Esophagus muscularis mucosa (tissue), 4 donors: ENCODE measurements at regions not wholly inside any gene's neighbourhood (a gene's known extent, or its start where the extent isn't known, plus 50 kb on each side); places are given as distances from the start of the nearest gene placed in this dataset.

Source experiments
- DNase-seq: peaks from one replicate; pipeline ENCODE4 v3.0.0-alpha.2; 2017; ENCODE audit errors: extremely low spot score
- H3K27ac ChIP-seq, 4 donors: fragments of 200-600 bp; sonication (generic); replicated peaks in 1 of 4; 1 replicate in 3 of 4; 2 replicates in 1 of 4; pipeline ENCODE4 v1.5.1; 2016 to 2019; ENCODE audit warnings: mild to moderate bottlenecking in 1 of 4
- H3K27me3 ChIP-seq, 4 donors: fragments of 200-600 bp; sonication (generic); one replicate each; pipeline versions ENCODE4 v1.5.1 to v1.6.0; 2016 to 2019
- H3K36me3 ChIP-seq, 4 donors: fragments of 200-600 bp; sonication (generic); one replicate each; pipeline ENCODE4 v1.5.1; 2016 to 2019
- H3K4me1 ChIP-seq, 4 donors: fragments of 200-600 bp; sonication (generic); one replicate each; pipeline ENCODE4 v1.5.1; 2016 to 2019
- H3K4me3 ChIP-seq, 4 donors: fragments of 200-600 bp; sonication (generic); 1 replicate in 2 of 4; 2 replicates in 2 of 4; pipeline ENCODE4 v1.5.1; 2016 to 2019; ENCODE audit warnings: mild to moderate bottlenecking in 4 of 4, moderate library complexity in 1 of 4
- H3K9me3 ChIP-seq, 4 donors: fragments of 200-600 bp; sonication (generic); 1 replicate in 3 of 4; 2 replicates in 1 of 4; pipeline ENCODE4 v1.5.1; 2016 to 2019
- CTCF ChIP-seq, 3 experiments: fragments of 200-600 bp in 2 of 3; fragments of 450-650 bp in 1 of 3; sonication (generic) in 2 of 3; IDR thresholded peaks; one replicate each; pipeline ENCODE4 v1.5.1; 2017 to 2019; ENCODE audit warnings: antibody characterized with exemption in 3 of 3, mild to moderate bottlenecking in 2 of 3, moderate library complexity in 1 of 3
- EP300 ChIP-seq: sonication (generic); formaldehyde crosslinking; IDR thresholded peaks from one replicate; pipeline ENCODE4 v1.6.1; 2017; ENCODE audit warnings: antibody characterized with exemption
- POLR2A ChIP-seq: fragments of 450-650 bp; IDR thresholded peaks from one replicate; pipeline ENCODE4 v1.6.1; 2017; ENCODE audit warnings: antibody characterized with exemption, moderate library complexity, mild to moderate bottlenecking, low read depth
- POLR2AphosphoS5 ChIP-seq, 2 donors: sonication (generic); formaldehyde crosslinking; IDR thresholded peaks; one replicate each; pipeline ENCODE4 v1.6.1; 2017; ENCODE audit warnings: antibody characterized with exemption in 2 of 2
- WGBS: methylation state at CpG from one replicate; pipeline ENCODE4 v1.1.5; 2018; 5-methylcytosine and 5-hydroxymethylcytosine counted together
- intact Hi-C: fragments of 100-400 bp; cut with DNase I; formaldehyde crosslinking; loops from one replicate; pipeline ENCODE4 v1.15.1; 2023

GRCh38 chr1:2871246-2871815 lies 69.8 kb upstream of the TTC34 start:
- TF ChIP-seq POLR2A: no peak
- no peak for TF ChIP-seq POLR2AphosphoS5 (IDR thresholded peaks at IDR 0.05)
- no peak for TF ChIP-seq EP300
- TF ChIP-seq CTCF (IDR thresholded peaks at IDR 0.05): no peak
- no peaks in the 10 kb centered on the region for H3K36me3 ChIP-seq
- WGBS: 94% methylated on average over 6 of the region's 6 CpGs
- no peak for DNase-seq
- H3K4me3 ChIP-seq: no peak overlapping the region
- H3K27me3 ChIP-seq: peaks cover 0 to 91% (median 6%) of the 10 kb centered on the region in 4 donors
- no peak overlapping the region for H3K27ac ChIP-seq
- intact Hi-C loops: no loop called here
- peaks cover 9 to 28% (median 26%) of the 10 kb centered on the region in 4 donors for H3K9me3 ChIP-seq
- peaks cover 0 to 23% (median 19%) of the 10 kb centered on the region in 4 donors for H3K4me1 ChIP-seq

- TF ChIP-seq POLR2AphosphoS5 (IDR thresholded peaks at IDR 0.05): no peak
- no peak for TF ChIP-seq EP300
- TF ChIP-seq POLR2A: no peak
- TF ChIP-seq CTCF (IDR thresholded peaks at IDR 0.05): no peak
- WGBS: 71% methylated on average over 6 of the region's 7 CpGs
- H3K4me1 ChIP-seq: peaks cover 0 to 24% (median 19%) of the 10 kb centered on the region in 4 donors
- H3K27me3 ChIP-seq: peaks cover 0 to 85% (median 6%) of the 10 kb centered on the region in 4 donors
- H3K36me3 ChIP-seq: no peaks in the 10 kb centered on the region
- no peak for DNase-seq
- H3K9me3 ChIP-seq: peaks cover 9 to 28% (median 26%) of the 10 kb centered on the region in 4 donors
- H3K4me3 ChIP-seq: no peak overlapping the region
- intact Hi-C loops: no loop called here
- H3K27ac ChIP-seq: no peak overlapping the region
Measured at GRCh38 chr1:2874207-2874606, 72.7 kb upstream of the TTC34 start.

GRCh38 chr1:2874607-2875480 lies 73.4 kb upstream of the TTC34 start:
- 26% methylated on average over 24 of the region's 30 CpGs for WGBS
- Histone ChIP-seq H3K36me3 (no peaks in the 10 kb centered on the region), H3K4me3 (peak overlapping the region; percentile 12 to 32 (median 15)), H3K9me3 (peaks cover 9 to 27% (median 25%) of the 10 kb centered on the region in 4 donors), H3K27me3 (peaks cover 0 to 85% (median 6%) of the 10 kb centered on the region in 4 donors), H3K27ac (no peak overlapping the region), H3K4me1 (peaks cover 0 to 24% (median 19%) of the 10 kb centered on the region in 4 donors)
- intact Hi-C loops: loop anchor here (5.0 kb wide), 1 partner anchor 547 kb away; no protein-coding TSS in a partner anchor
- no peak for DNase-seq
- TF ChIP-seq POLR2AphosphoS5 (IDR thresholded peaks at IDR 0.05) (no peak), EP300 (no peak), CTCF (IDR thresholded peaks at IDR 0.05) (no peak), POLR2A (no peak)

GRCh38 chr1:2875707-2876561 lies 74.4 kb upstream of the TTC34 start:
- peaks cover 6 to 17% (median 14%) of the 10 kb centered on the region in 4 donors for H3K9me3 ChIP-seq
- H3K4me1 ChIP-seq: peaks cover 0 to 24% (median 19%) of the 10 kb centered on the region in 4 donors
- H3K27me3 ChIP-seq: peaks cover 0 to 85% (median 6%) of the 10 kb centered on the region in 4 donors
- peak overlapping the region in 1 of 4 donors; percentile 12 for H3K4me3 ChIP-seq
- H3K36me3 ChIP-seq: no peaks in the 10 kb centered on the region
- TF ChIP-seq CTCF (IDR thresholded peaks at IDR 0.05) (peak; percentile 33 to 53 (median 43)), POLR2A (no peak), POLR2AphosphoS5 (IDR thresholded peaks at IDR 0.05) (no peak), EP300 (no peak)
- intact Hi-C loops: loop anchor here (5.0 kb wide), 1 partner anchor 546 kb away; no protein-coding TSS in a partner anchor
- no peak for DNase-seq
- WGBS: 38% methylated on average over 36 of the region's 42 CpGs
- no peak overlapping the region for H3K27ac ChIP-seq
